Skeletal muscle cell (primary cell): ENCODE measurements at regions not wholly inside any gene's neighbourhood (a gene's known extent, or its start where the extent isn't known, plus 50 kb on each side); places are given as distances from the start of the nearest gene placed in this dataset.

ENCODE experiments used
- DNase-seq: peaks from one replicate; pipeline ENCODE4 v3.0.0-alpha.2; 2010; ENCODE audit warnings: low read depth
- H3K4me3 ChIP-seq: 2 replicates; pipeline ENCODE4 v1.5.1; 2011; ENCODE audit warnings: low read depth, mild to moderate bottlenecking, control low read depth, low read length, moderate library complexity

GRCh38 chr15:38670128-38671005 is 105.8 kb upstream of the RASGRP1 start:
- H3K4me3 ChIP-seq = no peak overlapping the region
- DNase-seq = no peak

- no peak for DNase-seq
- H3K4me3 ChIP-seq = no peak overlapping the region
Measured at GRCh38 chr15:38671006-38671387, 106.4 kb upstream of the RASGRP1 start.

- no peak overlapping the region for H3K4me3 ChIP-seq
- no peak for DNase-seq
Measured at GRCh38 chr15:38671675-38672254, 107.2 kb upstream of the RASGRP1 start.

- H3K4me3 ChIP-seq = no peak overlapping the region
Measured at GRCh38 chr15:38672273-38672672, 107.7 kb upstream of the RASGRP1 start.

GRCh38 chr15:38672814-38673670 is 108.4 kb upstream of the RASGRP1 start:
- DNase-seq = no peak
- no peak overlapping the region for H3K4me3 ChIP-seq

More at GRCh38 chr15:38672273-38672672, 107.7 kb upstream of the RASGRP1 start:
- no peak for DNase-seq

- no peak for DNase-seq
- no peak overlapping the region for H3K4me3 ChIP-seq
Measured at GRCh38 chr15:38674448-38674847, 109.8 kb upstream of the RASGRP1 start.

GRCh38 chr15:38678281-38678680 is 113.7 kb upstream of the RASGRP1 start:
- no peak overlapping the region for H3K4me3 ChIP-seq
- no peak for DNase-seq

- no peak overlapping the region for H3K4me3 ChIP-seq
- no peak for DNase-seq
Measured at GRCh38 chr15:38680775-38681174, 116.2 kb upstream of the RASGRP1 start.

- no peak for DNase-seq
- H3K4me3 ChIP-seq = no peak overlapping the region
Measured at GRCh38 chr15:38682363-38682762, 117.7 kb upstream of the RASGRP1 start.

- no peak for DNase-seq
- H3K4me3 ChIP-seq = no peak overlapping the region
Measured at GRCh38 chr15:38682861-38683260, 118.2 kb upstream of the RASGRP1 start.

GRCh38 chr15:38683382-38684242 is 119.0 kb upstream of the RASGRP1 start:
- DNase-seq = no peak
- H3K4me3 ChIP-seq = no peak overlapping the region

- no peak overlapping the region for H3K4me3 ChIP-seq
- DNase-seq = no peak
Measured at GRCh38 chr15:38684440-38685010, 119.9 kb upstream of the RASGRP1 start.

GRCh38 chr15:38685686-38686339 is 121.2 kb upstream of the RASGRP1 start:
- no peak for DNase-seq
- no peak overlapping the region for H3K4me3 ChIP-seq

- no peak for DNase-seq
- H3K4me3 ChIP-seq = no peak overlapping the region
Measured at GRCh38 chr15:38687340-38687739, 122.7 kb upstream of the RASGRP1 start.

- no peak overlapping the region for H3K4me3 ChIP-seq
- no peak for DNase-seq
Measured at GRCh38 chr15:38687775-38688495, 123.3 kb upstream of the RASGRP1 start.

- no peak overlapping the region for H3K4me3 ChIP-seq
- no peak for DNase-seq
Measured at GRCh38 chr15:38688761-38689160, 124.1 kb upstream of the RASGRP1 start.

- no peak overlapping the region for H3K4me3 ChIP-seq
- DNase-seq = no peak
Measured at GRCh38 chr15:38689522-38689921, 124.9 kb upstream of the RASGRP1 start.

- no peak overlapping the region for H3K4me3 ChIP-seq
- no peak for DNase-seq
Measured at GRCh38 chr15:38690216-38690615, 125.6 kb upstream of the RASGRP1 start.
